ENCODE measurements at regions not wholly inside any gene's neighbourhood (a gene's known extent, or its start where the extent isn't known, plus 50 kb on each side); places are given as distances from the start of the nearest gene placed in this dataset.

DNA sequence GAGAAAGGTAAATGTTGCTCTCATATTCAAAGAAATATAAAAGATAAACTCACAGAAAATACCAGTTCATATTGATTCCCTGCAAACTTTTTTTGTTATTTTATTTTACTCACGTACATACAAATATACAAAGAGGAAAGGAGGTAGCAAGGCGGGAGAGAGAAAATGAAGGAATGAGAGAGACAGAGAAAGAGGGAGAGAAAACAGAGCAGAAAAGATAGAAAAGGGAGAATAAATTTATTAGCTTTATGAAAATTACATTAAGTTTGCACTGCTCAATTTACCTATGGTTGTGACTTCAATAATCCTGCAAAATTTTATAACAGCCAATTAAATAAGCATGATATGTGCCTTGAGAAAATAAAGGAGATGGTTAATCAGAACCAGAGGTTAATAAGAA, 274.7 kb upstream of the CITED2 start:
- no peak for TF ChIP-seq KDM2B (CRISPR knock-in tag; IDR thresholded peaks at IDR 0.05)
- no peak for TF ChIP-seq ZNF655 (CRISPR knock-in tag; IDR thresholded peaks at IDR 0.05)
- TF ChIP-seq, protein P1, sequence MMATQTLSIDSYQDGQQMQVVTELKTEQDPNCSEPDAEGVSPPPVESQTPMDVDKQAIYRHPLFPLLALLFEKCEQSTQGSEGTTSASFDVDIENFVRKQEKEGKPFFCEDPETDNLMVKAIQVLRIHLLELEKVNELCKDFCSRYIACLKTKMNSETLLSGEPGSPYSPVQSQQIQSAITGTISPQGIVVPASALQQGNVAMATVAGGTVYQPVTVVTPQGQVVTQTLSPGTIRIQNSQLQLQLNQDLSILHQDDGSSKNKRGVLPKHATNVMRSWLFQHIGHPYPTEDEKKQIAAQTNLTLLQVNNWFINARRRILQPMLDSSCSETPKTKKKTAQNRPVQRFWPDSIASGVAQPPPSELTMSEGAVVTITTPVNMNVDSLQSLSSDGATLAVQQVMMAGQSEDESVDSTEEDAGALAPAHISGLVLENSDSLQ (IDR thresholded peaks at IDR 0.05) = no peak
- TF ChIP-seq SP2 (IDR thresholded peaks at IDR 0.05; ENCODE audit: extremely low read depth, low read depth, low read length, poor library complexity, severe bottlenecking) = no peak

All from K562 (cell line).